B cell (primary cell): ENCODE measurements at regions not wholly inside any gene's neighbourhood (a gene's known extent, or its start where the extent isn't known, plus 50 kb on each side); places are given as distances from the start of the nearest gene placed in this dataset.

Experiments used
- ATAC-seq: fragments of 200-7000 bp; cut with Tn5 transposase; one replicate; pipeline ENCODE4 v1.10.0; 2021; ENCODE audit warnings: low read depth, mild to moderate bottlenecking, moderate number of reproducible peaks, moderate library complexity
- CTCF ChIA-PET: fragments of 350-600 bp; sonication (Branson Sonifier 250); formaldehyde crosslinking; loops from one replicate; lab custom pipeline; 2021; ENCODE audit warnings: antibody characterized with exemption, inconsistent platforms; lab: Charles Lee
- POLR2A ChIA-PET: fragments of 350-600 bp; sonication (Branson Sonifier 250); formaldehyde crosslinking; loops from one replicate; lab custom pipeline; 2021; ENCODE audit warnings: antibody characterized with exemption; lab: Charles Lee
- DNase-seq: peaks from one replicate; pipeline ENCODE4 v3.0.0; 2013
- H2AFZ ChIP-seq: 2 replicates; pipeline ENCODE4 v1.6.1; 2012; ENCODE audit warnings: mild to moderate bottlenecking, low read depth, low read length; ENCODE audit not compliant: insufficient read depth, poor library complexity, severe bottlenecking
- H3K27ac ChIP-seq, 2 donors: 1 replicate in 1 of 2; 2 replicates in 1 of 2; pipeline ENCODE4 v1.5.1; 2012 to 2013; ENCODE audit warnings: low read length in 2 of 2, mild to moderate bottlenecking in 2 of 2, moderate library complexity in 1 of 2
- H3K27me3 ChIP-seq, 4 experiments: fragments of 200-600 bp in 1 of 4; sonication (generic) in 1 of 4; replicated peaks in 1 of 4; 1 replicate in 2 of 4; 2 replicates in 2 of 4; pipeline versions ENCODE4 v1.6.1 to v1.7.0; 2013 to 2016; ENCODE audit warnings: low read length in 3 of 4, mild to moderate bottlenecking in 2 of 4, mixed read lengths in 1 of 4, moderate library complexity in 1 of 4; ENCODE audit not compliant: insufficient read depth in 4 of 4, control insufficient read depth in 3 of 4; ENCODE audit errors: control extremely low read depth in 1 of 4
- H3K36me3 ChIP-seq, 2 experiments: replicated peaks in 1 of 2; 1 replicate in 1 of 2; 2 replicates in 1 of 2; pipeline versions ENCODE4 v1.6.1 to v1.7.1; 2013; ENCODE audit warnings: low read length in 1 of 2; ENCODE audit not compliant: insufficient read depth in 2 of 2, control insufficient read depth in 1 of 2; ENCODE audit errors: control extremely low read depth in 1 of 2, extremely low read depth in 1 of 2
- H3K4me1 ChIP-seq, 2 donors: fragments of 200-600 bp in 1 of 2; sonication (generic) in 1 of 2; 1 replicate in 1 of 2; 2 replicates in 1 of 2; pipeline versions ENCODE4 v1.5.1 to v1.6.1; 2013 to 2017; ENCODE audit warnings: low read length in 2 of 2; ENCODE audit not compliant: control insufficient read depth in 2 of 2, insufficient read depth in 2 of 2
- H3K4me2 ChIP-seq: replicated peaks from 2 replicates; pipeline ENCODE3; 2012; ENCODE audit warnings: mild to moderate bottlenecking, low read depth, low read length; ENCODE audit not compliant: poor library complexity, severe bottlenecking
- H3K4me3 ChIP-seq, 5 experiments: fragments of 200-600 bp in 1 of 5; sonication (generic) in 1 of 5; 1 replicate in 3 of 5; 2 replicates in 2 of 5; pipeline versions ENCODE4 v1.5.1 to v1.7.0; 2011 to 2016; ENCODE audit warnings: low read length in 4 of 5, mild to moderate bottlenecking in 4 of 5, low read depth in 2 of 5, control low read depth in 1 of 5, moderate library complexity in 1 of 5; ENCODE audit not compliant: insufficient read depth in 1 of 5; ENCODE audit errors: control extremely low read depth in 1 of 5, extremely low read depth in 1 of 5
- H3K79me2 ChIP-seq: fragments of 200-600 bp; sonication (generic); one replicate; pipeline ENCODE4 v1.6.0; 2016; ENCODE audit warnings: low read length; ENCODE audit not compliant: control insufficient read depth, insufficient read depth
- H3K9ac ChIP-seq: fragments of 200-600 bp; sonication (generic); 2 replicates; pipeline ENCODE4 v1.6.1; 2017; ENCODE audit warnings: mild to moderate bottlenecking, low read length, moderate library complexity
- H3K9me3 ChIP-seq, 3 donors: one replicate each; pipeline versions ENCODE4 v1.6.1 to v1.7.1; 2013; ENCODE audit warnings: low read length in 2 of 3; ENCODE audit not compliant: control insufficient read depth in 2 of 3, insufficient read depth in 1 of 3; ENCODE audit errors: control extremely low read depth in 1 of 3
- H4K20me1 ChIP-seq: 2 replicates; pipeline ENCODE4 v1.6.0; 2012; ENCODE audit warnings: mild to moderate bottlenecking, low read length; ENCODE audit not compliant: insufficient read depth, control insufficient read depth, poor library complexity, severe bottlenecking
- H3K27ac Mint-ChIP-seq: one replicate; pipeline ENCODE4 v1.8.0; 2021; ENCODE audit warnings: mixed read lengths
- H3K27me3 Mint-ChIP-seq: one replicate; pipeline ENCODE4 v1.8.0; 2021; ENCODE audit warnings: mixed read lengths
- H3K4me1 Mint-ChIP-seq: one replicate; pipeline ENCODE4 v1.8.0; 2021; ENCODE audit warnings: mixed read lengths
- H3K4me3 Mint-ChIP-seq: one replicate; pipeline ENCODE4 v1.8.0; 2021; ENCODE audit warnings: mixed read lengths
- H3K9me3 Mint-ChIP-seq: one replicate; pipeline ENCODE4 v1.8.0; 2022; ENCODE audit warnings: mixed read lengths; ENCODE audit not compliant: insufficient read depth
- EZH2 ChIP-seq: IDR thresholded peaks from 2 replicates; pipeline ENCODE4 v1.6.1; 2012; ENCODE audit warnings: borderline replicate concordance, low read depth, mild to moderate bottlenecking, moderate library complexity, low read length; ENCODE audit not compliant: insufficient read depth, poor library complexity, severe bottlenecking
- WGBS: methylation state at CpG from one replicate; pipeline ENCODE4 v1.1.5; 2013; ENCODE audit warnings: missing lambda C conversion rate; ENCODE audit not compliant: insufficient coverage; 5-methylcytosine and 5-hydroxymethylcytosine counted together
- intact Hi-C: fragments of 100-400 bp; cut with micrococcal nuclease; formaldehyde crosslinking; loops from one replicate; pipeline ENCODE4 v1.10.0; 2022
- TF ChIP-seq, protein P1 (sequence below): fragments of 200-600 bp; IDR thresholded peaks from one replicate; pipeline ENCODE4 v1.8.0; 2022; ENCODE audit warnings: antibody characterized with exemption, mild to moderate bottlenecking

DNA sequence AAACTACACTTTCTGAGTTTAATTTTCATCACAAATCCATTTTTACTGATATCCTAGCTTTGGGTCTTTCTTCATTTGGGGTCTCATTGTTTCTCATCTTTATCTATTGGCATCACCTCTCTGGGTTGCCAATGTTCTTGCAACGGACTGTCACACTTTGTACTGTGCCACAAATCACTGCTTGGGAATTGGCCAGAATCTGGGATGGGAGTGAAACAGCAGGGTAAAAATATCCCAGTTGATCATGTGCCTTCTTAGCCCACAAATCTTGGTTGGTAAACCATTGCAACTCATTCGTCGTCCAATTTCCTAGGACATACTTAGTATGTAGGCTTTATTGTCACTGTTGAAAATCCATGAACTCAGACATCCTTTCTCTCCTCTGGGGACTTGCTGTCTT is 698.5 kb downstream of the OTOL1 start:
- H3K9me3 ChIP-seq, result peaks cover 0 to 7% (median 0%) of the 10 kb centered on the region in 3 donors
- ATAC-seq (no peak), DNase-seq (no peak)
- no peaks in the 10 kb centered on the region for H3K27me3 ChIP-seq
- H3K9ac ChIP-seq, result no peak overlapping the region
- H3K4me1 ChIP-seq, result no peaks in the 10 kb centered on the region
- no peak overlapping the region for H3K4me3 Mint-ChIP-seq
- H3K4me2 ChIP-seq, result no peak overlapping the region
- intact Hi-C loops, result no loop called here
- peaks cover 2% of the 10 kb centered on the region for H3K9me3 Mint-ChIP-seq
- no peak overlapping the region for H3K4me3 ChIP-seq
- CTCF ChIA-PET, result no interaction called here
- H3K4me1 Mint-ChIP-seq, result no peaks in the 10 kb centered on the region
- POLR2A ChIA-PET, result no interaction called here
- H3K79me2 ChIP-seq, result no peaks in the 10 kb centered on the region
- H2AFZ ChIP-seq, result no peak overlapping the region
- no CpG with 5 or more reads among the region's 3 CpGs for WGBS
- no peaks in the 10 kb centered on the region for H3K36me3 ChIP-seq
- no peak overlapping the region for H3K27ac ChIP-seq
- no peak overlapping the region for H3K27ac Mint-ChIP-seq
- H4K20me1 ChIP-seq, result no peaks in the 10 kb centered on the region
- H3K27me3 Mint-ChIP-seq, result no peaks in the 10 kb centered on the region
- TF ChIP-seq EZH2, result no peak
- TF ChIP-seq, protein P1, sequence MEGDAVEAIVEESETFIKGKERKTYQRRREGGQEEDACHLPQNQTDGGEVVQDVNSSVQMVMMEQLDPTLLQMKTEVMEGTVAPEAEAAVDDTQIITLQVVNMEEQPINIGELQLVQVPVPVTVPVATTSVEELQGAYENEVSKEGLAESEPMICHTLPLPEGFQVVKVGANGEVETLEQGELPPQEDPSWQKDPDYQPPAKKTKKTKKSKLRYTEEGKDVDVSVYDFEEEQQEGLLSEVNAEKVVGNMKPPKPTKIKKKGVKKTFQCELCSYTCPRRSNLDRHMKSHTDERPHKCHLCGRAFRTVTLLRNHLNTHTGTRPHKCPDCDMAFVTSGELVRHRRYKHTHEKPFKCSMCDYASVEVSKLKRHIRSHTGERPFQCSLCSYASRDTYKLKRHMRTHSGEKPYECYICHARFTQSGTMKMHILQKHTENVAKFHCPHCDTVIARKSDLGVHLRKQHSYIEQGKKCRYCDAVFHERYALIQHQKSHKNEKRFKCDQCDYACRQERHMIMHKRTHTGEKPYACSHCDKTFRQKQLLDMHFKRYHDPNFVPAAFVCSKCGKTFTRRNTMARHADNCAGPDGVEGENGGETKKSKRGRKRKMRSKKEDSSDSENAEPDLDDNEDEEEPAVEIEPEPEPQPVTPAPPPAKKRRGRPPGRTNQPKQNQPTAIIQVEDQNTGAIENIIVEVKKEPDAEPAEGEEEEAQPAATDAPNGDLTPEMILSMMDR, result no peak

DNA sequence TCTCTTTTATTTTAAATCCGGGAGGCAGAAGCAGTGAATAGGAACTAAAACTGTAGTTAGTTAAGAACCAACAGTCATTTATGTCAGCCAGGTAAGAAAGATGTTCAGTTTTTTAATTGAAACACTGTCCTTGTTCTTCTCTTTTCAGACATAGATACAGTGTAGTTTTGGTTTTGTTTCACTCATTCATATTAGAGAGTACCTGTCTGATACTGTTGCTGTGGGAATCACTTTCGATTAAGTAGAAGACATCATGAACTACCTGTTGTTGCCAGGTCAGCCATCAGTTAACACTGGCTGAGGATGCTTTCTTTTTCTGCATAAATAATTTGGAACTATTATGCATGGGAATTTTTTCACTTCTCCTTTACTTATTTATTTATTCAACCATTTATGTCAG is 700.4 kb downstream of the OTOL1 start:
- Histone ChIP-seq H3K36me3 (no peaks in the 10 kb centered on the region), H3K9ac (no peak overlapping the region), H3K27ac (no peak overlapping the region), H2AFZ (no peak overlapping the region), H4K20me1 (no peaks in the 10 kb centered on the region), H3K4me3 (no peak overlapping the region), H3K27me3 (no peaks in the 10 kb centered on the region), H3K79me2 (no peaks in the 10 kb centered on the region), H3K4me1 (no peaks in the 10 kb centered on the region), H3K9me3 (no peaks in the 10 kb centered on the region), H3K4me2 (no peak overlapping the region)
- ATAC-seq (no peak), DNase-seq (no peak)
- no peak overlapping the region for H3K4me3 Mint-ChIP-seq
- WGBS, result no CpG with 5 or more reads among the region's 2 CpGs
- no peaks in the 10 kb centered on the region for H3K27me3 Mint-ChIP-seq
- TF ChIP-seq, protein P1, result no peak
- TF ChIP-seq EZH2, result no peak
- intact Hi-C loops, result no loop called here
- ChIA-PET POLR2A (no interaction called here), CTCF (no interaction called here)
- H3K9me3 Mint-ChIP-seq, result peaks cover 2% of the 10 kb centered on the region
- H3K27ac Mint-ChIP-seq, result no peak overlapping the region
- H3K4me1 Mint-ChIP-seq, result no peaks in the 10 kb centered on the region
